NOMO-1 (cell line): ENCODE measurements at regions not wholly inside any gene's neighbourhood (a gene's known extent, or its start where the extent isn't known, plus 50 kb on each side); places are given as distances from the start of the nearest gene placed in this dataset.
"Not testable (repeated sequence)": the region's sequence is repeated elsewhere in the genome, so short reads cannot be mapped to it uniquely, and the experiment has no call there.

Source experiments
- DNase-seq, 2 experiments: peaks; one replicate each; lab custom pipeline; 2025; ENCODE audit not compliant: unreplicated experiment in 2 of 2; lab: John Stamatoyannopoulos, UW

DNA sequence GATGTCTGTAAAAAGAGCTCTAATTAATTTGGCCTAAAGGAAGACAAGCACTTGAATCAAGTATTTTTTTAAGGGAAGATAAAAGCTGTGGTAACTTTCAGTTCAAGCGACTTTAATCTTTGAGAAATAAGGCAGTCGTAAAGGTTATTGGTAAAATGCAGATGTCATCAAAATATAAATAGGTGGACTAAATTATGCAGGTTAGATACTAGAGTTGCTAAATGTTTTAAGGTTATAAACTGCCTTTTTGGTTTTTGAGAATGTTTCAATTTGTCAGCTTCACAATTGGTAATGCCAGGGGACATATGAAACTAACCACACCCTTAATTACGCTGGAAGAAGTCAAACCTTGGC is 159.5 kb upstream of the OLIG3 start:
- DNase-seq, result no peak

DNA sequence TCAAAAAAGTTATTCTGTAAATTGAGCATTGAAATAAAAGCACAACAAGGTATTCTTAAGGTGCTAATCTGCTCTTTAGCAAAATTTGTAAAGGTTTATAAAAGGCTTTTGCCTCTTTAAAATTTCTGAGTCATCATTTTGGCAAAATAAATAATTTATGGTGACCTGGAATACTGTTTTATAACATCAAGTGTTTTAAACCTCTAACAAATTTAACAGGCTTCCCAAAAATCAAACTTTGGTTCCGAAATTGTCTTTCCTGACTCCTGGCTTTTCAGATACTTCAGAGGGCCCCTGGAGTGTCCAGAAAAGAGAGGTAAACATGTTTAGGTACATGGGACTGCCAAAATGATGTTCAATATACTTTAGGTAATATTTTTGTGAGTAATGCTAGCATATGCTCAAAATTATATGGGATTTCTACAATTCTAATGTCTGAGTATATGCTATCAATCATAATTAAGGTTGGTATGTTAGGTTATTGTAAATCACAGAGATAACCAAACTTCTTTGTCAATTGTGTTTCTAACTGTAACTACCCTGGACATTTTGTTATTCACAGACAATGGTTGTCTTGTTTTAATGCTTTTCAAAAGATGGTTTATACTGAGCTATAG is 160.3 kb upstream of the OLIG3 start:
- no peak for DNase-seq

DNA sequence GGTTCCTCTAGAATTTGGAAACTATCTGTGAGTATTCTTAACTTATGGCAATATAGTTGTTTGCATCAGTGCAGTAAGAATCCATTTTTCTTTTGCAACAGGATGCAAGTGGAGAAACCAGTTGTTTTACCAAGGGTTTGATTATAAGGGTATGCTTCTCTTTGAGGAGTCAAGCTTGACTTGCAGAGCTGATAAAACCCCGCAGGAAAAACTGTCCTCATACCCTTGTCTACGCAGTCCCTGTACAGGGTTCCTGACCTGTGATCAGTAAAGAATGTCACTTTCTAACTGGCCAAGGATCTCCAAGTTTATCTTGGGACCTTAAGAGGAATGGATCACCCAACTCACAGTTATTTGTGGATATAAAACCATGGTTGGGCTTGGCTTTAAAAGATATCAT is 161.1 kb upstream of the OLIG3 start:
- no peak for DNase-seq

DNA sequence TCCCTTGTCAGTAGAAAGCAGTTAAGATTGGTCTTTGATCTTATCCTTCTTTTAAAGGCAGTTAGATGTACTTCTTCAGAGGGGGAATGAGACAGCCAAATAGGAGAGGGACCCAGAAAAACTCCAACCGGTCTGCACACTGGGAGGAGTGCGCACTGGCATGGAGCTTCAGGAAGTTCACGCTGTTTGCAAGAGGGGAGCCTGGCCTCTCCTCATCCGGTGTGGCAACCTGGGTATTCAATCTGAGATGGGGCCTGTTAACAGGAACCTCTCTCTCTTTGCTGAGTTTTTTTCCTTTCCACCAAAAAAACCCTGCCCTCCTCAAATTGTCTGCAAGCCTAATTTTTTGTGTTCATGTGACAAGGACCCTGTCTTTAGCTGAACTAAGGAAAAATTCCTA is 162.5 kb upstream of the OLIG3 start:
- DNase-seq, result no peak

DNA sequence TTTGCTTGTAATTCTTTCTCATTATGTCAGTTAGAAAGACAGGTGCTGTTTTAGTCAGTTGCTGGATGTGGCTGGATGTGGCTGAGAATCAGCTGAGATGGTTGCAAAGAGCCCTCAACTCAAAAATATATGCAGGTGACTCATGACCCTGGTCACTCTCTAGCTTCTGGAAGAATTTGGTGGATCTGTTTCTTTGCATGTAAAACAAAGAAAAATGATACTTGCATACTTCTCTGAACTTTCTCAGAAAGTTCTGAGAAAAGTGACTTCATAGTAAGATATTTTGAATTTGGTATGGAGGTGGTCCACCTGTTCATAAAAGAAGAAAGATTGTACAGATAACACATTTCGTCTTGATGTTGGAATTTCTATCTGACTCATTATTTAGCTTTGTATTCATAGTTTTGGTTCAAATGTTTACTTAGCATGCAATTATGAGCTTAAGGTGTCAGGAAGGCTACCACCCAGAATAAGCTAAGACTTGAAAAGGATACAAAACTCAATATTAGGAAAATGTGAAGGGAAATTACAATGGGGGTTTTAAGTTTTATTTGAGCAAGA is 163.2 kb upstream of the OLIG3 start:
- DNase-seq, result no peak

DNA sequence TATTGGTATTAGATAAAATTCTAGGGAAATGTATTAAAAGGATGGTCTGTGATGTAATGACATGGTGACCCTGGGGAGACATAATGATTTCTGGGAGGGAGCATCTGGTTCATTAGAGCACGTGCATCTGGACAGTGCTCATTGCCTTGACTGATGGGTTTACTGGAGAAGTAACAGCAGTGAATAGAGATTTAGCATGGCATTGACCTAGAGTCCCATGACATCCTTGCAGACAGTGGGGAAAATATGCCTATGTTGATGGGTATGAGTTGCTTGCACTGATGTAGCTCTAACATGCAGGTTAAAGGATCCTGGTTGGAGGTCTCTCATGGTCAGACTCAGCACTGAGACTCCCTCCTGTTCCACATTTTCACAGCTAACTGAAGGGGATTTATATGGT is 164.1 kb upstream of the OLIG3 start:
- DNase-seq, result no peak

DNA sequence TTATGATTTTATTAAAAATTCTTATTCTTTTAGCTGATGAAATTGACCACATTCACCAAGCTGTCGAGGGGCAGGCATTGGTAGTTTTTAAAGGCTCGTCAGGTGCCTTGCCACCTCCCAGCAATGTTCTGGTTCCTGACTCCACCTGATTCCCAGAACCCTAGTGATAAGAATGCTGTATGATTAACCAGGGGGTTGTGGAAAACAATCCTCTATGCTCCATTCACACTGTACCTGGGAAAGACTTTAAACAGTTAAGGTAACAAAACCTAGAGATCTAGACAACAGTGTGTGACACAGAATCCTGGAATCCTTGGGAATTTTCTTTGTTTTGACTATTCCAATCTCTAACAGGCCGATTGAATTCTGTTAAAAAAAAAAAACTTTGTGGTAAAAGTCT is 165.7 kb upstream of the OLIG3 start:
- DNase-seq, result no peak

DNA sequence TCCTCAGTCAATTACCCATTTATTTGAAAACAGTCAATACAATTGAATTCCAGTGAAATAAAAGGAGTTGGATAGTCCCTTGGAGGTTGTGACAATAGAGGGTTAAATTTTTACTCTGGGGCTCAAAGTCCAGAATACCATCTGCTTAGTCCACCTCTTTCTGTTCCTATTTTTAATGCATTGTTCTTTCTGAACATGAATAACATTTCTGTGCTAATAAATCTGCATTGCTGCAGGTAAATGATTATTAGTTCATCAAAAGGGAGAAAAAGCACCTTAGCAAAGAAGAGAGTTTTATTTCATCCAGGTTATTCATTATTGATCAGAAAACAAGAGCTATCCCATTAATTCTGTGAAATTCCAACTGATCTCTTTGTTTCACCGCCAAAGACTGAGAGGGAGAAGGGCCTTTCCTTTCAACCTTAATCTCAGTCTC is 166.1 kb upstream of the OLIG3 start:
- peak in 1 of 2 experiments; percentile 26 for DNase-seq

DNA sequence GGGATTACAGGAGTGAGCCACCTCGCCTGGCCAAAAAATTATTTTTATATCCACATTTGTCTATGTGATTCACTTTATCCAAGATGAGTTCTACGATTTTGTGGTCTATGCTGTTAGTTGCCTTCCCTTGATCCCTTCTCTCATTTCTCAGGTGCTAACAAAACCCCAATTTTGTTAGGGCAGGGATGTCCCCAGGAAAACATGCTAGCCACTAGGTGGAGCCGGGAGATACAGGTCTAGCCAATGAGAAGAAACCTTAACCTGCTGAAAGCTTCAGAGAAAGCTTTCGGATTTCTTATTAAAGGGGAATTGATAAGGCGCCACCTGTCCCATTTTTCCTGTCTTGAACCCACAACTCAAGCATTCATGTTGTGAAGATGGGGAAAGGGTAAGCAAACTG is 167.4 kb upstream of the OLIG3 start:
- peak in 1 of 2 experiments; percentile 24 for DNase-seq

DNA sequence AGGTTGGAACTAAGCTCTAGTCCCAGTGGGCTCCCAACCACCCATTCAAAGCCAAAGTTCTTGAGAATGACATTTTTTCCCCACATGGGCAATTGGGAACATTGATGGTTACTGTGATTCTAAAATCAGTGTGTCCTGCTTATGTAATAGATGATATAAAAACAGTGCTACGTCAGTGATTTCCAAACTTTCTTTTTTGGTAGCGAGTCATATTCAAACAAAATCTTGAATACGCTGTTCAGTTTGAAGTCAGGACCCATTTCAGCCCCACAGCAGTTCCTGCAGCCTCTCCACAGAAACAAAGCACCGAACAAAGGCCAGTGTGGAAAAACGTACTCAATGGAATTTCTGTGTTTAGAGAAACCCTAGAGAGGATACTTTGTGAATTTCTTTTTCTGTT is 170.0 kb upstream of the OLIG3 start:
- no peak for DNase-seq

DNA sequence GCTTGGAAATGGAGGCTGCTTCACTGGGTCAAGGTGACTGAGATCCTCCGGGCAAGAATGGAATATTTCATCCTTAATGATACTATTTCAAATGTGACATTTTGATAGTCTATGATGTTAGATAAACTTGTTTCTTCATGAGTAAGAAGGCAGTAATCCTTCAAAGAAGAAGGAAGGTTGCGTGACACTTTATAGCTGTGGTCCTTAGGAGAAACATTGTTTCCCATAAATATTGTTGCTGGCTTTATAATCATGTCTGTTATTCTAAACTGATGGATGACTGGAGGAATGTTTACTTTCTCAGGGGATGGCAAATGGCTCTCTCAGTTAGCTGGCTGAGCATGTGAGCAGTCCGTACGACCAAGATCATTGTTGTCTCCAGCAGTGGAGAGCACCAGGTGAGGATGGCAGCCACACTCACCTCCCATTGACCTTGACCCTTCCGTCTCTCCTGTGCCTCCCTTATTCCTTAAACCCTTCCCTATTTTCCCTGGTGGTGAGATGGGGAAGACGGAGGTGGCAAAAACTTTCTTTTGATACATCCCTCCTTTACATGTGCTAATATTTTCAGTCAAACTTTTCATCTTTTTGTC is 171.2 kb upstream of the OLIG3 start:
- no peak for DNase-seq

DNA sequence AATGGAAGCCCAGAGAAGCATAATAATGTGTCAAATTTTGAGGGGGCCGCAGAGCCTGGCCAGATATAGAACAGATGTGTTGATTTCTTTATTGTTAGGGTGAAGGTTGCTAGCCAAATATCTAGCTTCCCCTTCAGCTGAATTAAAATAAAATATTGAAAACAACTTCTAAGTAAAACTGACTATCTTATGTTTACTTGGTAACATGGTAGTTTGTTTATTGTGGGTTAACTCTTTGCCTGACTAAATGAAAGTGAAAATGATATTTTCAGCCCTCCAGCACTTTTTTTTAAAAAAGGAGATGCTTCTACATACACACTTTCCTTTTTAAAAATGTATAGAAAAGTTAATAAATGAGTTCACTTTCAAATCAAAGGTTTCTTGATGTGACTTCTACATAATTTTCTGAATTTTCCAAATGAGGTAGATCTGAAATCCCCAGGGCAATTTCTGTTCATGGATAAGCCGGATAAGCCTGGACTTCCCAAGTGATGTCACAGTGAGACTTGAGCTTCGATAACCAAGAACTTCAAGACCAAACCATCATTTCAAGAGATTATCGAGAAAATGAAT is 172.1 kb upstream of the OLIG3 start:
- no peak for DNase-seq

DNA sequence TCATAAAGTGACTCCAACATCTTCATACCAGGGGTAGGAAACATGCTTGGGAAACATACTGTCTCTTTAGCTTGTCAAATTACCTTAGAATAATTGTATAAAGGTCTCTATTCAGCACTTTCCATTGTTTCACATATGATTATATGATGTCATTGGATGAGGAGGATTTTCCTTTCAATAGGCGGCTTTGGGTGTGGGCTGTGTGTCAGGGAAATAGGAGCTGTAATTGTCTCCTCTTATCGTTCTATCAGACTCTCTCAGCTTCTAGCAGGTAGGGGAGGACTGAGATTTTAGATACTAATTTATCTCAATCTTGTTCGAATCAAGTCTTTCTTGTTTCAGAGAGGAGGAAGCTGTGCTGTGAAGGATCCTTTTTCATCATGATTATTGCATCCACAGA is 179.4 kb upstream of the OLIG3 start:
- no peak for DNase-seq

DNA sequence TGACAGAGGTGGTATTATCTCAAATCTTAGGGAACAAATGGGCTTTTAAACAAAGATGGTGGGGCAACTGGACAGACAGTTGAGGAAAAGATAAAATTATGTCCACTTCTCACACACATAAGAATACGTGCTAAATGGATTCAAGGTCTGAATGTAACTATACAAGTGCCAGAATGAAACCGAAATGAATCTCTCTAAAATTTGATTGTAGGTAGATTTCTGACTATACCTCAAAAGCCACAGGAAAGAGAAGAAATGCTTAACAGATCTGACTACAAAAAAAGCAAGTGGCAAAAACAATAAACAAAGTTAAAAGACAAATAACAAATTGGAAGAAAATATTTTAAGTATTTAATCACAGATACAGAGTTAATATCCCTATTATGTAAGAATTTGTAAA is 182.7 kb upstream of the OLIG3 start:
- DNase-seq, result no peak

DNA sequence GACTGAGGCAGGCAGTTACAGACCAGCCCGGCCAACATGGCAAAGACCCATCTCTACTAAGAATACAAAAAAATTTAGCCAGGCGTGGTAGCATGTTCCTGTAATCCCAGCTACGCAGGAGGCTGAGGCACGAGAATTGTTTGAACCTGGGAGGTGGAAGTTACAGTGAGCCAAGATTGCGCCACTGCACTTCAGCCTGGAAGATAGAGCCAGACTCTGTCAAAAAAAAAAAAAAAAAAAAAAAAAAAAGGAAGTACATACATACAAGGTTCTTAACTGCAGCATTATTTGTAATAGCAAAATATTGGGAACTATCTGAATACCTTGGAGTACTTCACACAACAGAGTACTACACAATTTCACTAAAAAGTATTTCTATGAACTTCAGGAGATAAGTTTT is 183.5 kb upstream of the OLIG3 start:
- peak; percentile 60 to 63 for DNase-seq

DNA sequence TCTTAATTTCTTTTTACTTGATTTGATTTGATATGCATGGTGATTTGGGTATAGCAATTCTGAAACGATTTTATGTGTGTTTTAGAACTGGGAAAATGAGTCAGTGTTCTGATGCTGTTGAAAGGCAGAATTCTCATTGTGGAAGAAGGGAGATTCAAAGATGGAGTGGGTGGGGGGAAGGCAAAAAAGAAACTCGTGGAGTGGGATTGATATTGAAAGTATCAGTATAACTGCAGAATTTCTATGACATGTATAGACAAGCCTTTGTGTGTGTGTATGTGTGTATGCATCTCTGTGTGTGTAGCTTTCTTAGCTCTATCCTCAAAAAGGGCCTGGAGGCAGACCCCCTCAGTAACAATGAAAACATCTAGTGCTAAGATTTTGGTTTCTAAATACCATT is 184.3 kb upstream of the OLIG3 start:
- no peak for DNase-seq

DNA sequence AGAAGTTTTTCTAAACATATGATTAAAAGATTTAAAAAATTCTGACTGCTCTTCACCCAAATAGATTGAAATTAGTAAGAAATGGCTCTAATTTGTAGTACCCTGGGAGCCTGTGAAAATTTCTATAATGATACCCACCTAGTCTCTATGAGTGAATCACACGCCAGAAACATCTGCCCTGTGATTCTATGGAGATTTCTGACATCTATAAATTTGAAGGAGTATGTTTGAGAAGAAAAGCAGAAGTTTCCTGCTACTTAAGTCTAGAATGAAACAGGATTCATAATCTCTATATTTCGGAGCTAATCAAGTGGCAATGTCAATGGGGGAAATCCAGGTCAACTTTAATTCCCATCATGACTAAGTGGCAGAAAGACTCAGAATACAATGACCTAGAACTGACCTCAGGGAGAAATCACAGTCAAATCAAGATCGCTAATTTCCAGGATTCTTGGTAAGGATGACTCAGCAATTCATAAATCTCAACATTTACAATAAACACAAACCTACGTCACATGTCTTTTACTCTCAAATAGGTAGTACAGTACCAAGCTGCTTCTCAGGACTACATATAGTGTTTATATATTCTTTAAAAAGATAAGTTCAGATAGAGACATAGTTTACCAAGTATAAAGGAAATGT is 186.2 kb upstream of the TNFAIP3 start:
- peak in 1 of 2 experiments; percentile 48 for DNase-seq

DNA sequence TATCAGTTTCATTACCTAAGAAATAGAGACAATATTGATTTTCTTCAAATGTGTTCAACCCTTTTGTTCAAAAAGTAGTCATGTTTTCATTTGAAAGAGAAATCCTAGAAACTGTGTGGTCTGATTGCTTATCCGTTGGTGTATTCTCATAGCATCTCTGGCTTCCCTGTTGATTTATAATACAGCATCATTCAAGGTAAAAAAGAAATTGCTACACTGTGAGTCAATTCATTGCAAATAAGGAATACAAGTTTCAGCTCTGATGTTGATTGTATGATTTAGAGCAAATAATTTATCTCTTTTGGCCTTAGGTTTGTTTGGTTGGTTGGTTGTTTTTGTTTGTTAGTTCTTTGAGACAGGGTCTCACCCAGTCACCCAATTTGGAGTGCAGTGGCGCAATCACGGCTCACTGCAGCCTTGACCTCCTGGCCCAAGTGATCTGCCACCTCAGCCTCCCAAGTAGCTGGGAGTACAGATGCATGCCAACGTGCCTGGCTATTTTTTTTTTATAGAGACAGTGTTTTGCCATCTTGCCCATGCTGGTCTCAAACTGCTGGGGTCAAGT is 185.5 kb upstream of the TNFAIP3 start:
- DNase-seq, result no peak

DNA sequence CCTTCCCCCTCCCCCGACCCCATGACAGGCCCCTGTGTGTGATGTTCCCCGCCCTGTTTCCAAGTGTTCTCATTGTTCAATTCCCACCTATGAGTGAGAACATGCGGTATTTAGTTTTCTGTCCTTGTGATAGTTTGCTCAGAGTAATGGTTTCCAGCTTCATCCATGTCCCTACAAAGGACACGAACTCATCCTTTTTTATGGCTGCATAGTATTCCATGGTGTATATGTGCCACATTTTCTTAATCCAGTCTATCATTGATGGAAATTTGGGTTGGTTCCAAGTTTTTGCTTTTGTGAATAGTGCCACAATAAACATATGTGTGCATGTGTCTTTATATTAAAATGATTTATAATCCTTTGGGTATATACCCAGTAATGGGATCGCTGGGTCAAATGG is 184.4 kb upstream of the TNFAIP3 start:
- not testable (repeated sequence) for DNase-seq

DNA sequence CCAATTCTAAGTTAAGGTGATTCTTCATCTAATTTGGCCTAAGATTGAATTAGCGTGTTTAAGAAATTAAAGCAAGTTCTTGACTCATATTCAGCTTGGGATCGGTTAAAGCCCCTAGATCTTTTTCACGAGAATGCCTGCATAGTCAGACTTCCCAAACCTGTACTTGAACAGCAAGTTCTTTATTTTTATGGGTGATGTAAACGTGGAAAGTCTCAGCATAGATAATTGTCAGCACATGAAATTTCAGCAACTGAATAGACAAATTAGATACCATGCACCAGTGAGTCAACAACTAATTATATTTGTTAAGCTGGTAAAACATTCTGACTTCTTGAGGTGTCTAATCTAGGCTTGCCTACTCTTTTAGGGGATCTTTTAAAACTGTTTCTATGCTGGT is 183.1 kb upstream of the TNFAIP3 start:
- DNase-seq, result no peak

DNA sequence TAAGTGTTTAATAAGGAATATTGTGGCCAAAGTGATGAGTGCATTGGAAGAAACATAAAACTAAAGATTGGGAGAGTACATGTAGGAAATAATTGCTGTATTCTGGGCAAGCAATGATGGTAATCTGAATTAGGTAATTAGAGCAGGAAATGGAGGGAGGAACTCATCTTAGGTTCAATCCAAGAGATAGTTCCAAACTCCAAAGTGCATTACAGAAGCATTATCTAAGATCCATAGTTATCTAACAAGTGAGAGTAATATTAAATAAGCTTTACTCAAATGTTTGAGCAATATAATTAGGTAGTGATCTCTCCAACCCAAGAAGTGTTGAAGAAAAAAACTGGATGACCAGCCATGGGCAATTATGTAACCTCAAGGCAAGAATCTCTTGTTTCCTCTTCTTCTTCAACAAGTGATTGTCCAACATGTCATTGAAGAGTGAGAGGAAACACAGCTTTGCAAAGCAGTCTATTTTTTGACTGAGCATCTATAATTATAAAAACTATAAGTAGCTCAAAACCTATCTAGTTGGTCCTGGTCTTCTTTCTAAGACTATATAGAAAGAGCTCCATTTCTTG is 181.2 kb upstream of the TNFAIP3 start:
- peak in 1 of 2 experiments; percentile 59 for DNase-seq
